ENCODE measurements at regions not wholly inside any gene's neighbourhood (a gene's known extent, or its start where the extent isn't known, plus 50 kb on each side); places are given as distances from the start of the nearest gene placed in this dataset.

GRCh38 chr13:111893607-111894443, 173.1 kb upstream of the SOX1 start:
- no peak for DNase-seq

GRCh38 chr13:111895896-111896821, 170.8 kb upstream of the SOX1 start:
- DNase-seq = no peak

- no peak for DNase-seq
These were observed 169.6 kb upstream of the SOX1 start for GRCh38 chr13:111897178-111897845.

- DNase-seq = no peak
These were observed 169.1 kb upstream of the SOX1 start for GRCh38 chr13:111897846-111898215.

- no peak for DNase-seq
These were observed 167.8 kb upstream of the SOX1 start for GRCh38 chr13:111898956-111899713.

GRCh38 chr13:111899714-111900389, 167.1 kb upstream of the SOX1 start:
- no peak for DNase-seq

- peak; percentile 38 to 61 for DNase-seq
These were observed 166.4 kb upstream of the SOX1 start for GRCh38 chr13:111900390-111901131.

GRCh38 chr13:111901267-111901915, 165.6 kb upstream of the SOX1 start:
- no peak for DNase-seq

- no peak for DNase-seq
These were observed 164.2 kb upstream of the SOX1 start for GRCh38 chr13:111902726-111903125.

GRCh38 chr13:111903143-111903542, 163.8 kb upstream of the SOX1 start:
- no peak for DNase-seq

- no peak for DNase-seq
These were observed 162.8 kb upstream of the SOX1 start for GRCh38 chr13:111904166-111904565.

- no peak for DNase-seq
These were observed 162.0 kb upstream of the SOX1 start for GRCh38 chr13:111904701-111905608.

GRCh38 chr13:111905609-111905945, 161.4 kb upstream of the SOX1 start:
- DNase-seq = no peak

GRCh38 chr13:111906306-111906705, 160.6 kb upstream of the SOX1 start:
- no peak for DNase-seq

GRCh38 chr13:111906816-111907215, 160.1 kb upstream of the SOX1 start:
- no peak for DNase-seq

- DNase-seq = no peak
These were observed 159.5 kb upstream of the SOX1 start for GRCh38 chr13:111907341-111907880.

GRCh38 chr13:111908361-111908760, 158.6 kb upstream of the SOX1 start:
- no peak for DNase-seq

- no peak for DNase-seq
These were observed 158.0 kb upstream of the SOX1 start for GRCh38 chr13:111908981-111909380.
